ENCODE measurements at regions not wholly inside any gene's neighbourhood (a gene's known extent, or its start where the extent isn't known, plus 50 kb on each side); places are given as distances from the start of the nearest gene placed in this dataset.
A peak's percentile ranks its signal among the peaks of the same experiment; 100 is the strongest.

- Histone ChIP-seq H2AFZ (ENCODE audit: control insufficient read depth, low read length) (no peak overlapping the region), H4K20me1 (ENCODE audit: control insufficient read depth, extremely low read depth, insufficient read depth, low read length) (no peaks in the 10 kb centered on the region), H3K36me3 (ENCODE audit: control insufficient read depth in 2 of 2, extremely low read depth in 1 of 2, insufficient read depth in 2 of 2, low read length in 2 of 2) (no peaks in the 10 kb centered on the region), H3K4me1 (ENCODE audit: control insufficient read depth, extremely low read depth, insufficient read depth, low read length) (peaks cover 50% of the 10 kb centered on the region), H3K79me2 (ENCODE audit: control insufficient read depth, insufficient read depth, low read length) (no peaks in the 10 kb centered on the region), H3K27me3 (ENCODE audit: control insufficient read depth, extremely low read depth, insufficient read depth, low read length) (no peaks in the 10 kb centered on the region), H3K27ac (ENCODE audit: control insufficient read depth, insufficient read depth, low read length) (peak overlapping the region; percentile 67), H3K9me1 (ENCODE audit: control insufficient read depth, extremely low read depth, insufficient read depth, low read length) (no peaks in the 10 kb centered on the region), H3K4me3 (ENCODE audit: control insufficient read depth in 2 of 3, extremely low read depth in 1 of 3, insufficient read depth in 2 of 3, low read depth in 1 of 3, low read length in 3 of 3) (peak overlapping the region in 1 of 3 experiments; percentile 3), H3K9me3 (ENCODE audit: control insufficient read depth, low read depth, low read length) (no peaks in the 10 kb centered on the region), H3K4me2 (ENCODE audit: control insufficient read depth, extremely low read depth, insufficient read depth, low read depth, low read length) (peak overlapping the region; percentile 74), H3K9ac (ENCODE audit: control insufficient read depth, extremely low read depth, insufficient read depth, low read length) (peak overlapping the region; percentile 63)
- peak; percentile 96 for FAIRE-seq
- dilution Hi-C loops (cut with MboI; ENCODE audit: extremely low pct_ligation_motif_present, low sequenced_read_pairs): no loop called here
- peak; percentile 68 for DNase-seq (ENCODE audit: low read depth, low spot score)
- TF ChIP-seq CTCF (optimal IDR thresholded peaks at IDR 0.05 in 1 of 3, IDR thresholded peaks at IDR 0.05 in 1 of 3, conservative IDR thresholded peaks at IDR 0.05 in 1 of 3; ENCODE audit: extremely low read depth in 1 of 3, insufficient read depth in 2 of 3, low read length in 3 of 3) (no peak), EZH2 (IDR thresholded peaks at IDR 0.05; ENCODE audit: low read length) (no peak)
These were observed 303.5 kb upstream of the TPM1 start for GRCh38 chr15:62739082-62739481.

DNA sequence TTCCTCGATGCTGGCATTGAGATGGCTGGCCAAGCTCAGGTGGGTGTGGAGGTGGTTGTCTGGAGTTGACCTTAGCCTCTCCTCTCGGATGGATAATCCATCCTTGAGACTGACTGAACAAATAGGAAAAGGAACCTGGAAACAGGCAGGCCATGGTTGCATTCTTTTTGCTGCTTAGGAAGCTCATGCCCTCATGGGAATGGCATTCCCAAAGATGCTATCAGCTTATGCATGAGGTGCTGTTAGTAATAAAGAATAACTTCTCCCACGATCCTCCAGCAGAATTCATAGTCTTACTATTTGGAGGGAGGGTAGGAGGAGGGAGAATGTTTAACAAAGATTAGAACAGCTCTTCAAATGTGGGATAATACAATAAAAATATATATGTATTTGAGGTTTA, 303.0 kb upstream of the TPM1 start:
- Histone ChIP-seq H3K27me3 (ENCODE audit: control insufficient read depth, extremely low read depth, insufficient read depth, low read length) (no peaks in the 10 kb centered on the region), H3K79me2 (ENCODE audit: control insufficient read depth, insufficient read depth, low read length) (no peaks in the 10 kb centered on the region), H2AFZ (ENCODE audit: control insufficient read depth, low read length) (no peak overlapping the region), H4K20me1 (ENCODE audit: control insufficient read depth, extremely low read depth, insufficient read depth, low read length) (no peaks in the 10 kb centered on the region), H3K9me1 (ENCODE audit: control insufficient read depth, extremely low read depth, insufficient read depth, low read length) (no peaks in the 10 kb centered on the region), H3K27ac (ENCODE audit: control insufficient read depth, insufficient read depth, low read length) (peak overlapping the region; percentile 67), H3K4me3 (ENCODE audit: control insufficient read depth in 2 of 3, extremely low read depth in 1 of 3, insufficient read depth in 2 of 3, low read depth in 1 of 3, low read length in 3 of 3) (peak overlapping the region in 1 of 3 experiments; percentile 3), H3K9me3 (ENCODE audit: control insufficient read depth, low read depth, low read length) (no peaks in the 10 kb centered on the region), H3K4me1 (ENCODE audit: control insufficient read depth, extremely low read depth, insufficient read depth, low read length) (peaks cover 50% of the 10 kb centered on the region), H3K36me3 (ENCODE audit: control insufficient read depth in 2 of 2, extremely low read depth in 1 of 2, insufficient read depth in 2 of 2, low read length in 2 of 2) (no peaks in the 10 kb centered on the region), H3K4me2 (ENCODE audit: control insufficient read depth, extremely low read depth, insufficient read depth, low read depth, low read length) (peak overlapping the region; percentile 74), H3K9ac (ENCODE audit: control insufficient read depth, extremely low read depth, insufficient read depth, low read length) (peak overlapping the region; percentile 63)
- dilution Hi-C loops (cut with MboI; ENCODE audit: extremely low pct_ligation_motif_present, low sequenced_read_pairs): no loop called here
- no peak for DNase-seq (ENCODE audit: low read depth, low spot score)
- FAIRE-seq: no peak
- TF ChIP-seq EZH2 (IDR thresholded peaks at IDR 0.05; ENCODE audit: low read length) (no peak), CTCF (optimal IDR thresholded peaks at IDR 0.05 in 1 of 3, IDR thresholded peaks at IDR 0.05 in 1 of 3, conservative IDR thresholded peaks at IDR 0.05 in 1 of 3; ENCODE audit: extremely low read depth in 1 of 3, insufficient read depth in 2 of 3, low read length in 3 of 3) (no peak)

All from keratinocyte (primary cell).